Caco-2 (cell line): ENCODE measurements at regions not wholly inside any gene's neighbourhood (a gene's known extent, or its start where the extent isn't known, plus 50 kb on each side); places are given as distances from the start of the nearest gene placed in this dataset.

Source experiments
- BruUV-seq: library from RNA; stranded (reverse); fragments of 400-500 nt; replicated peaks from 2 replicates; lab custom pipeline; 2021; lab: Mats Ljungman, UMichigan
- CTCF ChIA-PET: fragments of 300-600 bp; sonication (Branson Sonifier 250); formaldehyde crosslinking; loops from one replicate; lab custom pipeline; 2022; ENCODE audit warnings: antibody characterized with exemption; lab: Charles Lee
- POLR2A ChIA-PET: fragments of 300-600 bp; sonication (Branson Sonifier 250); formaldehyde crosslinking; loops from one replicate; lab custom pipeline; 2022; ENCODE audit warnings: antibody characterized with exemption; lab: Charles Lee
- DNase-seq, 2 experiments: peaks; one replicate each; pipeline versions ENCODE4 v3.0.0 to v3.0.0-alpha.2; 2020 to 2022
- H3K27me3 ChIP-seq: replicated peaks from 2 replicates; pipeline ENCODE4 v1.6.0; 2011; ENCODE audit warnings: low read length; ENCODE audit not compliant: control insufficient read depth, insufficient read depth
- H3K36me3 ChIP-seq: 2 replicates; pipeline ENCODE4 v1.5.1; 2011; ENCODE audit warnings: low read length; ENCODE audit not compliant: control insufficient read depth, insufficient read depth
- H3K4me1 ChIP-seq: fragments of 250-450 bp; sonication (Bioruptor Pico); 2 replicates; pipeline ENCODE4 v1.5.1; 2020; ENCODE audit warnings: mild to moderate bottlenecking
- H3K4me3 ChIP-seq: 2 replicates; pipeline ENCODE4 v1.5.1; 2011; ENCODE audit warnings: low read depth, mild to moderate bottlenecking, control low read depth, low read length
- H3K9me3 ChIP-seq: fragments of 250-450 bp; sonication (Bioruptor Pico); 2 replicates; pipeline ENCODE4 v1.5.1; 2020; ENCODE audit warnings: mild to moderate bottlenecking, moderate library complexity
- H3K27ac Mint-ChIP-seq: one replicate; pipeline ENCODE4 v1.8.0; 2022; ENCODE audit warnings: mixed read lengths; ENCODE audit not compliant: unreplicated experiment
- H3K27me3 Mint-ChIP-seq: one replicate; pipeline ENCODE4 v1.8.0; 2022; ENCODE audit warnings: mixed read lengths; ENCODE audit not compliant: insufficient read depth, unreplicated experiment
- H3K36me3 Mint-ChIP-seq: one replicate; pipeline ENCODE4 v1.8.0; 2022; ENCODE audit warnings: mild to moderate bottlenecking, mixed read lengths; ENCODE audit not compliant: insufficient read depth, unreplicated experiment
- H3K4me1 Mint-ChIP-seq: one replicate; pipeline ENCODE4 v1.8.0; 2022; ENCODE audit warnings: low read depth, mixed read lengths; ENCODE audit not compliant: unreplicated experiment
- H3K4me3 Mint-ChIP-seq: one replicate; pipeline ENCODE4 v1.8.0; 2022; ENCODE audit warnings: mild to moderate bottlenecking, moderate library complexity, mixed read lengths; ENCODE audit not compliant: unreplicated experiment
- H3K9me3 Mint-ChIP-seq: one replicate; pipeline ENCODE4 v1.8.0; 2022; ENCODE audit warnings: mixed read lengths; ENCODE audit not compliant: unreplicated experiment
- intact Hi-C: fragments of 100-400 bp; cut with micrococcal nuclease; formaldehyde crosslinking; loops from one replicate; pipeline ENCODE4 v1.10.0; 2022; ENCODE audit not compliant: unreplicated experiment
- TF ChIP-seq, protein P1 (sequence below), 2 experiments: fragments of 200-600 bp in 1 of 2; IDR thresholded peaks; 1 replicate in 1 of 2; 2 replicates in 1 of 2; pipeline versions ENCODE4 v1.5.1 to v1.8.0; 2011 to 2022; ENCODE audit warnings: antibody characterized with exemption in 1 of 2, control low read depth in 1 of 2, inconsistent platforms in 1 of 2, low read depth in 1 of 2, low read length in 1 of 2, mild to moderate bottlenecking in 1 of 2, moderate library complexity in 1 of 2; ENCODE audit not compliant: insufficient read depth in 1 of 2, severe bottlenecking in 1 of 2, unreplicated experiment in 1 of 2

DNA sequence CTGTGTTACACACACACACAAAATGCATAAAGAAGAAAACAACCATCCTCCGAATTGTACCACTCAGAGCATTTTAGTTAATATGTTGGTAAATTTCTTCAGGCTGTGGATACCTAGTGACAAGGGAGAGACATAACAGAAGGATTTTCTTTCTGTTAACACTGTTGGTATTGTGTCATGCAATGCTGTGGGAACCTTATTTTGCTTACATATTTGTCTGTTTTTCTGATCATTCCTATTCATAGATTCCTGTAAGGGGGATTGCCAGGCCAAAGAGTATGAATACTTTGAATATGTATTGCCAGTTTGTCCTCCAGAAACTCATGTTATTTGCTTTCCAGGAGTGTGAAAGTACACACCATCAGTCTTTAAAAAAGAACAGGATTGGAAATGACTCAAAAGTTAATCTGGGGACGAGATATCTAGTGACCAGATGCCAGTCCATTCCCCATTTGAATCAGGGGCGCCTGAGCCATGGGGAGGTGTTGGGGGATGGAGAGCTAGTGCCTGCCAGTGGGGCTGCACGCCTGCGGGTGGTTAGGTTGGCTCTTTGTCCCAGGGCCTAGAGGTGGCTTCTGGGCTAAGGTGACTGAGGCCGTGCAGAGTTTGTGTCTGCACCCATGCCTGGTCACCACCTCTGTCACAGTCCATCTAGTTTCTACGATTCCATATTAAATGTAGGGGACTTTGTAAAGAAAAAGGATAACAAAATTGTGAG lies 142.0 kb downstream of the PTPN20 start:
- POLR2A ChIA-PET = no interaction called here
- TF ChIP-seq, protein P1, sequence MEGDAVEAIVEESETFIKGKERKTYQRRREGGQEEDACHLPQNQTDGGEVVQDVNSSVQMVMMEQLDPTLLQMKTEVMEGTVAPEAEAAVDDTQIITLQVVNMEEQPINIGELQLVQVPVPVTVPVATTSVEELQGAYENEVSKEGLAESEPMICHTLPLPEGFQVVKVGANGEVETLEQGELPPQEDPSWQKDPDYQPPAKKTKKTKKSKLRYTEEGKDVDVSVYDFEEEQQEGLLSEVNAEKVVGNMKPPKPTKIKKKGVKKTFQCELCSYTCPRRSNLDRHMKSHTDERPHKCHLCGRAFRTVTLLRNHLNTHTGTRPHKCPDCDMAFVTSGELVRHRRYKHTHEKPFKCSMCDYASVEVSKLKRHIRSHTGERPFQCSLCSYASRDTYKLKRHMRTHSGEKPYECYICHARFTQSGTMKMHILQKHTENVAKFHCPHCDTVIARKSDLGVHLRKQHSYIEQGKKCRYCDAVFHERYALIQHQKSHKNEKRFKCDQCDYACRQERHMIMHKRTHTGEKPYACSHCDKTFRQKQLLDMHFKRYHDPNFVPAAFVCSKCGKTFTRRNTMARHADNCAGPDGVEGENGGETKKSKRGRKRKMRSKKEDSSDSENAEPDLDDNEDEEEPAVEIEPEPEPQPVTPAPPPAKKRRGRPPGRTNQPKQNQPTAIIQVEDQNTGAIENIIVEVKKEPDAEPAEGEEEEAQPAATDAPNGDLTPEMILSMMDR (IDR thresholded peaks at IDR 0.05; ENCODE audit: insufficient read depth in 1 of 2, low read depth in 1 of 2, low read length in 1 of 2, severe bottlenecking in 1 of 2, unreplicated experiment in 1 of 2) = no peak
- no peaks in the 10 kb centered on the region for H3K9me3 Mint-ChIP-seq
- H3K36me3 Mint-ChIP-seq = no peaks in the 10 kb centered on the region
- Histone ChIP-seq H3K36me3 (no peaks in the 10 kb centered on the region), H3K9me3 (no peaks in the 10 kb centered on the region), H3K4me3 (no peak overlapping the region), H3K27me3 (peaks cover 2% of the 10 kb centered on the region), H3K4me1 (no peaks in the 10 kb centered on the region)
- no peaks in the 10 kb centered on the region for H3K4me1 Mint-ChIP-seq
- CTCF ChIA-PET = no interaction called here
- no peak overlapping the region for H3K4me3 Mint-ChIP-seq
- BruUV-seq = no TSS peak
- DNase-seq = no peak
- H3K27me3 Mint-ChIP-seq = peaks cover 42% of the 10 kb centered on the region
- H3K27ac Mint-ChIP-seq = no peak overlapping the region
- intact Hi-C loops = no loop called here

DNA sequence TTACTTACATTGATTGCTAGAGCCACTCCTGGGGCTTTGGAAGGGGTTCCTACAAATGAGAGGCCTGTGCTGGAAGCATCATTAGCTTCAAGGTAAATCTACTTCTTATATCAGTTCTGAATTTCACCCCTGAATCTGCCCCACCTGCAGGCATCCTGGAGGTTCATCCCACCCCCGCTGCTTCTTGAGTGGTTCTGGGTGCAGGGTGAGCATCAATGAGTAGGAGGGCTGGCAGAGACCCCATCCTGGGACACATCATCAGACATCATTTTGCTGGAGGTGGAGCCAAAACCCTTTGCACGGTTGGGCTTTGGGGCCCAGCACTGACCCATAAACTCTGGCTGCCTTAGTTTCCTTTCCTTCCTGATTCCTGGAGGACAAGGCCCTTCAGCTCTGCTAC lies 143.7 kb downstream of the PTPN20 start:
- TF ChIP-seq, protein P1 (IDR thresholded peaks at IDR 0.05; ENCODE audit: insufficient read depth in 1 of 2, low read depth in 1 of 2, low read length in 1 of 2, severe bottlenecking in 1 of 2, unreplicated experiment in 1 of 2) = no peak
- H3K27me3 Mint-ChIP-seq = peaks cover 52% of the 10 kb centered on the region

DNA sequence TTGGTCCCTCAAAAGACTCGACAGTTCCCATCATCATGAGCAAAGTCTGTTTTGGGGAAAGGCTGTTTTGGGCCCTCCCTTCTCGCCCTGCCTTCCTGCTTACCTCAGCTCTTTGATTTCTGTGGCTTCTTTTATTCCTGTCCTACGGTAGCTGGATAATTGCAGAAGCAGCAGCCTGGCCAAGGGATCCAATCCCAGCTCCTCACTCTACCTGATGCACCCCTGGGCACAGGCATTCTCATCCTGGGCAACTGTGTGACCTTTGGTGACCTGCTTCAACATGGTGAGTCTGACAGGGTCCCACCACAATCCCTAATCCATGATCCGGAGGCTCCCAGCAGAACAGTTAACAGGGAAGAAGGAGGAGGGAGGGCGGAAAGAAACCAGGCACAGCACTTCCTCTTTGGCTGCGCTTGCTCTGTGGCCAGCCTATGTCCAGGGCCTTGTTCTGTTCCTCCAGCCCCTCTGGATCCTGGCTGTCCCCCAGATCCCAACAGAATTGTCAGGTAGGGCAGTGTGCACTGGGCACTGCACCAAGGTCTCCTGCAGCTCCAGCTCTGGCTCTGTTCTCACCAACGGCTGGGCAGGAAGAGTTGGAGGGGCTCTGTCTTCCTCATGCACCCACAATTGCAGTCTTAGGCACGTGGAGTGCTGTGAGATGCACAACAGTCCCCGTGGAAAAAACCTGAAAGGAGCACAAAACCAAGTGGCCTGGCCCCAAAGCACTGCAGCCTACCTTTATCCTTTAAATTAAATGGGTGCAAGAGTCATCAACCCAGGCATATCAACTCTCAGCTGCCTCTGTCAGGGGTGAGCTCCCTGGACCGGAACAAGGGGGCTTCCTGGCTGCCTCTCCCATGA lies 144.4 kb downstream of the PTPN20 start:
- no peaks in the 10 kb centered on the region for H3K36me3 ChIP-seq
- Mint-ChIP-seq H3K9me3 (no peaks in the 10 kb centered on the region), H3K36me3 (no peaks in the 10 kb centered on the region), H3K27me3 (peaks cover 54% of the 10 kb centered on the region), H3K27ac (no peak overlapping the region), H3K4me3 (no peak overlapping the region), H3K4me1 (no peaks in the 10 kb centered on the region)
- intact Hi-C loops = no loop called here
- peaks cover 6% of the 10 kb centered on the region for H3K27me3 ChIP-seq
- no peaks in the 10 kb centered on the region for H3K4me1 ChIP-seq
- TF ChIP-seq, protein P1 (IDR thresholded peaks at IDR 0.05; ENCODE audit: insufficient read depth in 1 of 2, low read depth in 1 of 2, low read length in 1 of 2, severe bottlenecking in 1 of 2, unreplicated experiment in 1 of 2) = no peak
- DNase-seq = no peak
- CTCF ChIA-PET = interaction anchor here (0.7 kb wide), 1 partner anchor 8 kb away, joined by 3 read pairs; no protein-coding TSS in a partner anchor
- H3K9me3 ChIP-seq = no peaks in the 10 kb centered on the region
- H3K4me3 ChIP-seq = no peak overlapping the region
- no TSS peak for BruUV-seq
- POLR2A ChIA-PET = no interaction called here

More for the DNA sequence above, 143.7 kb downstream of the PTPN20 start:
- CTCF ChIA-PET = no interaction called here
- Histone ChIP-seq H3K4me1 (no peaks in the 10 kb centered on the region), H3K4me3 (no peak overlapping the region), H3K27me3 (peaks cover 4% of the 10 kb centered on the region), H3K36me3 (no peaks in the 10 kb centered on the region), H3K9me3 (no peaks in the 10 kb centered on the region)
- intact Hi-C loops = no loop called here
- H3K4me3 Mint-ChIP-seq = no peak overlapping the region
- DNase-seq = no peak
- no peaks in the 10 kb centered on the region for H3K4me1 Mint-ChIP-seq
- no peaks in the 10 kb centered on the region for H3K9me3 Mint-ChIP-seq
- BruUV-seq = no TSS peak
- H3K36me3 Mint-ChIP-seq = no peaks in the 10 kb centered on the region
- POLR2A ChIA-PET = no interaction called here
- no peak overlapping the region for H3K27ac Mint-ChIP-seq
